ENCODE measurements at regions not wholly inside any gene's neighbourhood (a gene's known extent, or its start where the extent isn't known, plus 50 kb on each side); places are given as distances from the start of the nearest gene placed in this dataset.

DNA sequence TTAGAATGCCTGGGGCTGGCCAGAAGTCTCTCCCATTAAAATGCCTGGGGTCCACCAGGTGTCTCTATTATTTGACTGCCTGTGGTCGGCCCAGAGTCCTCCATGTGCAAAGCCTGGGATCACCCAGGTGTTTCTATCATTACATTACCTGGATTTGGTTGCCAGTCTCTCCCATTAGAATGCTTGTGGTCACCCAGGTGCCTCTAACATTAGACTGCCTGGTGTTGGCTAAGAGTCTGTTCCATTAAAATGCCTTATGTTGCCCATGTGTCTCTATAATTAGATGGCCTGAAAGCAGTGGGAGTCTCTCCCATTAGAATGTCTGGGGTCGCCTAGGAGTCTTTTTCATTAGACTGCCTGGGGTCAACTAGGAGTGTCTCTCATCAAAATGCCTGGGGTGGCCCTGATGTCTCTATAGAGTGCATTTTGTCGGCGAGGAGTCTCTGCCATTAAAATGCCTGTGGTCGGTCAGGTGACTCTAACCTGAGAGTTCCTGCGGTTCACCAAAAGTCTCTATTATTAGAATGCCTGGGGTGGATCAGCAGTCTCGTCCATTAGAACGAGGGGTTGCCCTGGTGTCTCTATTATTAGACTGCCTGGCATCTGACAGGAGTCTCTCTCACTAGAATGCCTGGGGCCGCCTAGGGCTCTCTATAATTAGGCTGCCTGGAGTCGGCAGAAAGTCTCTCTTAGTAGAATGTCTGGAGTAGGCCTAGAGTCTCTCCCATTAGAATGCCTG, 1540.5 kb downstream of the UQCRFS1 start:
- H3K9ac ChIP-seq (ENCODE audit: low read length in 5 of 5) = no peak overlapping the region
- no peaks in the 10 kb centered on the region for H3K36me3 ChIP-seq (ENCODE audit: control insufficient read depth in 5 of 5, insufficient read depth in 5 of 5, low read length in 5 of 5)
- H3K27ac ChIP-seq (ENCODE audit: low read depth, low read length) = no peak overlapping the region
- H3K4me1 ChIP-seq (ENCODE audit: control insufficient read depth in 5 of 5, insufficient read depth in 5 of 5, low read length in 5 of 5) = no peaks in the 10 kb centered on the region
- H3K27me3 ChIP-seq (ENCODE audit: control insufficient read depth in 5 of 5, insufficient read depth in 4 of 5, low read length in 5 of 5) = no peaks in the 10 kb centered on the region
- H3K9me3 ChIP-seq (ENCODE audit: control insufficient read depth in 5 of 5, low read length in 5 of 5) = peaks cover 2 to 39% (median 22%) of the 10 kb centered on the region in 5 donors
- no peak overlapping the region for H3K4me3 ChIP-seq (ENCODE audit: low read depth in 1 of 5, low read length in 5 of 5)

DNA sequence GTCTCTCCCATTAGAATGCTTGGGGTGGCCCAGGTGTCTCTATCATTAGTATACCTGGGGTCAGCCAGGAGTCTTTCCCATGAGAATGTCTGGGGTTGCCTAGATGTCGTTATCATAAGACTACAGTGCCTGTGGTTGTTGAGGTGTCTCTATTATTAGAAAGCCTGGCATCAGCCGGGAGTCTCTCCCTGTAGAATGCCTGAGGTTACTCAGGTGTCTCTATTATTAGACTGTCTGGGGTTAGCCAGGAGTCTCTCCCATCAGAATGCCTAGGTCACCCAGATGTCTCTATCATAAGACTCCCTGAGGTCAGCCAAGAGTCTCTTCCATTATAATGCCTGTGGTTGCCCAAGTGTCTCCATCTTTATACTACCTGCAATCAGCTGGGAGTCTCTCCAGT, 1541.1 kb downstream of the UQCRFS1 start:
- no peak overlapping the region for H3K27ac ChIP-seq (ENCODE audit: low read depth, low read length)
- no peak overlapping the region for H3K9ac ChIP-seq (ENCODE audit: low read length in 5 of 5)
- no peaks in the 10 kb centered on the region for H3K36me3 ChIP-seq (ENCODE audit: control insufficient read depth in 5 of 5, insufficient read depth in 5 of 5, low read length in 5 of 5)
- H3K27me3 ChIP-seq (ENCODE audit: control insufficient read depth in 5 of 5, insufficient read depth in 4 of 5, low read length in 5 of 5) = no peaks in the 10 kb centered on the region
- H3K4me1 ChIP-seq (ENCODE audit: control insufficient read depth in 5 of 5, insufficient read depth in 5 of 5, low read length in 5 of 5) = no peaks in the 10 kb centered on the region
- peak overlapping the region in 1 of 5 donors; percentile 15 for H3K4me3 ChIP-seq (ENCODE audit: low read depth in 1 of 5, low read length in 5 of 5)
- peaks cover 2 to 36% (median 21%) of the 10 kb centered on the region in 5 donors for H3K9me3 ChIP-seq (ENCODE audit: control insufficient read depth in 5 of 5, low read length in 5 of 5)

DNA sequence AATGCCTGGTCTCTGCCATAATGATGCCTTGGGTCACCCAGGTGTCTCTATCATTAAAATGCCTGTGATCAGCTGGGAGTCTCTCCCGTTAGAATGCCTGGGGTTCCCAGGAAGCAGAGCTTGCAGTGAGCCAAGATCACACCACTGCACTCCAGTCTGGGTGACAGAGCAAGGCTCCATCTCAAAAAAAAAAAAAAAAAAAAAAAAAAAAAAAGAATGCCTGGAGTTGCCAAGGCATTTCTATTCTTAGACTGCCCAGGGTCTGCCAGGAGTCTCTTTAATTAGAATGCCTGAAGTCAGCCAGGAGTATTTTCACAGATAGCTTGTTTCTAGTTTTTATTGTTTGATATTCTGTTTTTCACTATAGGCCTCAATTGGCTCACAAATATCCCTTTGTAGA, 1552.5 kb downstream of the UQCRFS1 start:
- Histone ChIP-seq H3K27me3 (ENCODE audit: control insufficient read depth in 5 of 5, insufficient read depth in 4 of 5, low read length in 5 of 5) (no peaks in the 10 kb centered on the region), H3K4me3 (ENCODE audit: low read depth in 1 of 5, low read length in 5 of 5) (no peak overlapping the region), H3K9me3 (ENCODE audit: control insufficient read depth in 5 of 5, low read length in 5 of 5) (peaks cover 20 to 65% (median 44%) of the 10 kb centered on the region in 5 donors), H3K9ac (ENCODE audit: low read length in 5 of 5) (no peak overlapping the region), H3K36me3 (ENCODE audit: control insufficient read depth in 5 of 5, insufficient read depth in 5 of 5, low read length in 5 of 5) (no peaks in the 10 kb centered on the region), H3K4me1 (ENCODE audit: control insufficient read depth in 5 of 5, insufficient read depth in 5 of 5, low read length in 5 of 5) (no peaks in the 10 kb centered on the region), H3K27ac (ENCODE audit: low read depth, low read length) (no peak overlapping the region)

DNA sequence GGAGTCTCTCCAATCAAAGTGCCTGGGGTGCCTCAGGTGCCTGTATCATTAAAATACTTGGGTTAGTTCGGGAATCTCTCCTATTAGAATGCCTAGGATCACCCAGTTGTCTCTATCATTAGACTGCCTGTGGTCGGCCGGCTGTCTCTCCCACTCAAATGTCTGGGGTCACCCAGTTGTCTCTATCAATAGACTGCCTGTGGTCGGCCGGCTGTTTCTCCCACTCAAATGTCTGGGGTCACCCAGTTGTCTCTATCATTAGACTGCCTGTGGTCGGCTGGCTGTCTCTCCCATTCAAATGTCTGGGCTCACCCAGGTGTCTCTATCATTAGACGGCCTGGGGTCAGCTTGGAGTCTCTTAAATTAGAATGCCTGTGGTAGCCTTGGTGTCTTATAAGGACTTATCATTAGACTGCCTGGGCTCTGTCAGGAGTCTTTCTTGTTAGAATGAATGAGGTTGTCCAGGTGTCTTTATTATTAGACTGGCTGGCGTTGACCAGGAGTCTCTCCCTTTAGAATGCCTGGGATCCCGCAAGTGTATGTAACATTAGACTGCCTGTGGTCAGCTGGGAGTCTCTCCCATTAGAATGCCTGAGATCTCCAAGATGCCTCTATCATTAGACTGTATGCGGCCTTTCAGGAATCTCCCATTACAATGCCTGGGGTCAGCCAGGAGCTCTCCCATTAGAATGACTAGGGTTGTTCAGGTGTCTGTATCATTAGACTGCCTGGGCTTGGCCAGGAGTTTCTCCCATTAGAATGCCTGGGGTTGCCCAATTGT, 1555.5 kb downstream of the UQCRFS1 start:
- Histone ChIP-seq H3K27ac (ENCODE audit: low read depth, low read length) (no peak overlapping the region), H3K9me3 (ENCODE audit: control insufficient read depth in 5 of 5, low read length in 5 of 5) (peaks cover 14 to 63% (median 60%) of the 10 kb centered on the region in 5 donors), H3K36me3 (ENCODE audit: control insufficient read depth in 5 of 5, insufficient read depth in 5 of 5, low read length in 5 of 5) (no peaks in the 10 kb centered on the region), H3K9ac (ENCODE audit: low read length in 5 of 5) (no peak overlapping the region), H3K27me3 (ENCODE audit: control insufficient read depth in 5 of 5, insufficient read depth in 4 of 5, low read length in 5 of 5) (no peaks in the 10 kb centered on the region), H3K4me3 (ENCODE audit: low read depth in 1 of 5, low read length in 5 of 5) (peak overlapping the region in 2 of 5 donors; percentile 3 to 29), H3K4me1 (ENCODE audit: control insufficient read depth in 5 of 5, insufficient read depth in 5 of 5, low read length in 5 of 5) (no peaks in the 10 kb centered on the region)

DNA sequence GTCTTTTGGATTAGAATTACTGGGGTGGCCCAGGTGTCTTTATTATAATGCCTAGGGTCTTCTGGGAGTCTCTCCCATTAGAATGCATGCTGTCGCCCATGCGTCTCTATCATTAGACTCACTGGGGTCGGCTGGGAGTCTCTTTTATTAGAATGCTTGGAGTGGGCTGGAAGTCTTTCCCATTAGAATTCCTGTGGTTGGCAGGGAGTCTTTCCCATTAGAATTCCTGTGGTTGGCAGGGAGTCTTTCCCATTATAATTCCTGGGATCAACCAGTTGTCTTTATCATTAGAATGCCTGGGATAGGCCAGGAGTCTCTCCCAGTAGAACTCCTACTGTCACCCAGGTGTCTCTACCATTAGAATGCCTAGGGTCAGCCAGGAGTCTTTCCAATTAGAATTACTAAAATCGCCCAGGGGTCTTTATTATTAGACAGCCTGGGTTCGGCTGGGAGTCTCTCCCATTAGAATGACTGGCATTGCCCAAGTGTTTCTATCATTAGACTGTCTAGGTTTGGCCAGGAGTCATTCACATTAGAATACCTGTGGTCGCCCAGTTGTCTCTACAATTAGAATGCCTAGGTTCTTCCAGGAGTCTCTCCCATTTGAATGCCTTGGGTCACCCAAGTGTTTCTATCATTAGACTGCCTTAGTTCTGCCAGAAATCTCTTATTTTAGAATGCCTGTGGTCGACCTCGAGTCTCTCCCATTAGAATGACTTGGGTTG, 1558.5 kb downstream of the UQCRFS1 start:
- Histone ChIP-seq H3K9ac (ENCODE audit: low read length in 5 of 5) (no peak overlapping the region), H3K36me3 (ENCODE audit: control insufficient read depth in 5 of 5, insufficient read depth in 5 of 5, low read length in 5 of 5) (no peaks in the 10 kb centered on the region), H3K27ac (ENCODE audit: low read depth, low read length) (no peak overlapping the region), H3K27me3 (ENCODE audit: control insufficient read depth in 5 of 5, insufficient read depth in 4 of 5, low read length in 5 of 5) (no peaks in the 10 kb centered on the region), H3K4me3 (ENCODE audit: low read depth in 1 of 5, low read length in 5 of 5) (no peak overlapping the region), H3K4me1 (ENCODE audit: control insufficient read depth in 5 of 5, insufficient read depth in 5 of 5, low read length in 5 of 5) (no peaks in the 10 kb centered on the region), H3K9me3 (ENCODE audit: control insufficient read depth in 5 of 5, low read length in 5 of 5) (peaks cover 11 to 58% (median 54%) of the 10 kb centered on the region in 5 donors)

DNA sequence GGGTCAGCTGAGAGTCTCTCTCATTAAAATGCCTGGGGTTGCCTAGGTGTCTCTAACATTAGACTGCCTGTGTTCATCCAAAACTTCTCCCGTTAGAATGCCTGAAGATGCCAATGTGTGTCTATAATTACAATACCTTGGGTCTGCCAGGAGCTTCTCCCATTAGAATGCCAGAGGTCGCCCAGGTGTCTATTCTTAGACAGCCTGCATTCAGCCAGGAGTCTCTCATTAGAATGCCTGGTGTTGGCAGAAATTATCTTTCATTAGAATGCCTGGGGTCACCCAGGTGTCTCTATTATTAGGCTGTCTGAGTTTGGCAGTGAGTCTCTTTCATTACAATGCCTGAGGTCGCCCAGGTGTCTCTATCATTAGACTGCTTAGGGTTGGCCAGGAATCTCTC, 1560.2 kb downstream of the UQCRFS1 start:
- Histone ChIP-seq H3K9me3 (ENCODE audit: control insufficient read depth in 5 of 5, low read length in 5 of 5) (peaks cover 3 to 47% (median 38%) of the 10 kb centered on the region in 5 donors), H3K4me3 (ENCODE audit: low read depth in 1 of 5, low read length in 5 of 5) (no peak overlapping the region), H3K27me3 (ENCODE audit: control insufficient read depth in 5 of 5, insufficient read depth in 4 of 5, low read length in 5 of 5) (no peaks in the 10 kb centered on the region), H3K4me1 (ENCODE audit: control insufficient read depth in 5 of 5, insufficient read depth in 5 of 5, low read length in 5 of 5) (no peaks in the 10 kb centered on the region), H3K9ac (ENCODE audit: low read length in 5 of 5) (no peak overlapping the region), H3K36me3 (ENCODE audit: control insufficient read depth in 5 of 5, insufficient read depth in 5 of 5, low read length in 5 of 5) (no peaks in the 10 kb centered on the region), H3K27ac (ENCODE audit: low read depth, low read length) (no peak overlapping the region)

DNA sequence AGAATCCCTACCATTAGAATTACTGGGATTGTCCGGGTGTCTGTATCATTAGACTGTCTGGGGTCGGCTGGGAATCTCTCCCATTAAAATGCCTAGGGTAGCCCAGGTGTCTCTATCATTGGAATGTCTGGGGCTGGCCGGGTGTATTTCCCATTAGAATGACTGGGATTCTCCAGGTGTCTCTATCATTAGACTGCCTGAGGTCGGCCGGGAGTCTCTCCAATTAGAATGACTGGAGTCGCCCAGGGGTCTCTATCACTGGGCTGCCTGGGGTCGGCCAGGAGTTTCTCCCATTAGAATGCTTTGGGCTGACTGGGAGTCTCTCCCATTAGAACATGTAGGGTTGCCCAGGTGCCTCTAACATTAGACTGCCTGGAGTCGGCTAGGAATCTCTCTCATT, 1560.7 kb downstream of the UQCRFS1 start:
- H3K36me3 ChIP-seq (ENCODE audit: control insufficient read depth in 5 of 5, insufficient read depth in 5 of 5, low read length in 5 of 5) = no peaks in the 10 kb centered on the region
- peaks cover 0 to 43% (median 34%) of the 10 kb centered on the region in 5 donors for H3K9me3 ChIP-seq (ENCODE audit: control insufficient read depth in 5 of 5, low read length in 5 of 5)
- H3K4me3 ChIP-seq (ENCODE audit: low read depth in 1 of 5, low read length in 5 of 5) = no peak overlapping the region
- no peak overlapping the region for H3K9ac ChIP-seq (ENCODE audit: low read length in 5 of 5)
- H3K27ac ChIP-seq (ENCODE audit: low read depth, low read length) = no peak overlapping the region
- no peaks in the 10 kb centered on the region for H3K4me1 ChIP-seq (ENCODE audit: control insufficient read depth in 5 of 5, insufficient read depth in 5 of 5, low read length in 5 of 5)
- H3K27me3 ChIP-seq (ENCODE audit: control insufficient read depth in 5 of 5, insufficient read depth in 4 of 5, low read length in 5 of 5) = no peaks in the 10 kb centered on the region

DNA sequence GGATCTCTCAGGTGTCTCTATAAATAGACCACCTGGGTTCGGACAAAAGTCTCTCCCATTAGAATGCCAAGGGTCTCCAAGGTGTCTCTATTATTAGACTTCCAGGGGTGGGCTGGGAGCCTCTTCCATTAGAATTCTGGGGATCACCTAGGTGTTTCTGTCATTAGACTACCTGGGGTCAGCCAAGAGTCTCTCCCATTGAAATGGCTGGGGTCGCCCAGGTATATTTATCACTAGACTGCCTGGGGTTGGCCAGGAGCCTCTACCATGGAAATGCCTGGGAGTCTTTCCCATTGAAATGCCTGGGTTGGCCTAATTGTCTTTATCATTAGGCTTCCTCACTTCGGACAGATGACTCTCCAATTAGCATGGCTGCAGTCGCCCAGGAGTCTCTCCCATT, 1565.5 kb downstream of the UQCRFS1 start:
- no peaks in the 10 kb centered on the region for H3K4me1 ChIP-seq (ENCODE audit: control insufficient read depth in 5 of 5, insufficient read depth in 5 of 5, low read length in 5 of 5)
- no peak overlapping the region for H3K4me3 ChIP-seq (ENCODE audit: low read depth in 1 of 5, low read length in 5 of 5)
- H3K9ac ChIP-seq (ENCODE audit: low read length in 5 of 5) = no peak overlapping the region
- H3K36me3 ChIP-seq (ENCODE audit: control insufficient read depth in 5 of 5, insufficient read depth in 5 of 5, low read length in 5 of 5) = no peaks in the 10 kb centered on the region
- H3K9me3 ChIP-seq (ENCODE audit: control insufficient read depth in 5 of 5, low read length in 5 of 5) = peaks cover 0 to 26% (median 15%) of the 10 kb centered on the region in 5 donors
- H3K27me3 ChIP-seq (ENCODE audit: control insufficient read depth in 5 of 5, insufficient read depth in 4 of 5, low read length in 5 of 5) = no peaks in the 10 kb centered on the region
- no peak overlapping the region for H3K27ac ChIP-seq (ENCODE audit: low read depth, low read length)

DNA sequence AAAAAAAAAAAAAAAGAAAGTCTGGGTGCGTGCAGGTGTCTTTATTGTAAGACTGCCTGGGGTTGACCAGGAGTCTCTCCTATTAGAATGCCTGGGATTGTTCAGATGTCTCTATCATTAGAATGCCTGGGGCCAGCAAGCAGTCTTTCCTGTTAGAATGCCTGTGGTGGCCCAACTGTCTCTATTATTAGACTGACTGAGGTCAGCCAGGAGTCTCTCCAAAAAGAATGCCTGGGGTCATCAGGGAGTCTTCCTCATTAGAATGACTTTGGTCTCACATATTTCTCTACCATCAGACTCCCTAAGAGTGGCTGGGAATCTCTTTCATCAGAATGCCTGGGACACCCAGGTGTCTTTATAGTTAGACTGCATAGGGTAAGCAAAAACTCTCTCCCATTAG, 1577.5 kb downstream of the UQCRFS1 start:
- H3K9ac ChIP-seq (ENCODE audit: low read length in 5 of 5) = no peak overlapping the region

DNA sequence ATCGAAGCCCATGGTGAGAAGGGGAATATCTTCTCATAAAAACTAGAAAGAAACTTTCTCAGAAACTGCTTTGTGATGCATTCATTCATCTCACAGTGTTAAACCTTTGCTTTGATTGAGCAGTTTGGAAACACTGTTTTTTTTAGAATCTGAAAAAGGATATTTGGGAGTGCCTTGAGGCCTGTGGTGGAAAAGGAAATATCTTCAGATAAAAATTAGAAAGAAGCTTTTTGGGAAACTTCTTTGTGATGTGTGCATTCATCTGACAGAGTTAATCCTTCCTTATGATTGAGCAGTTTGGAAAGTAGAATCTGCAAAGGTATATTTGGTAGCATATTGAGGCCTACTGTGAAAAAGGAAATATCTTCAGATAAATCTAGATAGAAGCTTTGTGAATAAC, 1594.9 kb downstream of the UQCRFS1 start:
- H3K9me3 ChIP-seq (ENCODE audit: control insufficient read depth in 5 of 5, low read length in 5 of 5) = peaks cover 13 to 73% (median 57%) of the 10 kb centered on the region in 5 donors
- no peaks in the 10 kb centered on the region for H3K4me1 ChIP-seq (ENCODE audit: control insufficient read depth in 5 of 5, insufficient read depth in 5 of 5, low read length in 5 of 5)
- H3K27ac ChIP-seq (ENCODE audit: low read depth, low read length) = no peak overlapping the region
- H3K27me3 ChIP-seq (ENCODE audit: control insufficient read depth in 5 of 5, insufficient read depth in 4 of 5, low read length in 5 of 5) = no peaks in the 10 kb centered on the region
- no peaks in the 10 kb centered on the region for H3K36me3 ChIP-seq (ENCODE audit: control insufficient read depth in 5 of 5, insufficient read depth in 5 of 5, low read length in 5 of 5)
- no peak overlapping the region for H3K9ac ChIP-seq (ENCODE audit: low read length in 5 of 5)
- peak overlapping the region in 1 of 5 donors; percentile 22 for H3K4me3 ChIP-seq (ENCODE audit: low read depth in 1 of 5, low read length in 5 of 5)

More for the DNA sequence above, 1577.5 kb downstream of the UQCRFS1 start:
- H3K36me3 ChIP-seq (ENCODE audit: control insufficient read depth in 5 of 5, insufficient read depth in 5 of 5, low read length in 5 of 5) = no peaks in the 10 kb centered on the region
- H3K4me1 ChIP-seq (ENCODE audit: control insufficient read depth in 5 of 5, insufficient read depth in 5 of 5, low read length in 5 of 5) = no peaks in the 10 kb centered on the region
- no peak overlapping the region for H3K4me3 ChIP-seq (ENCODE audit: low read depth in 1 of 5, low read length in 5 of 5)
- peaks cover 16 to 56% (median 36%) of the 10 kb centered on the region in 5 donors for H3K9me3 ChIP-seq (ENCODE audit: control insufficient read depth in 5 of 5, low read length in 5 of 5)
- no peaks in the 10 kb centered on the region for H3K27me3 ChIP-seq (ENCODE audit: control insufficient read depth in 5 of 5, insufficient read depth in 4 of 5, low read length in 5 of 5)
- H3K27ac ChIP-seq (ENCODE audit: low read depth, low read length) = no peak overlapping the region
